IMR-90 (cell line): ENCODE measurements at regions not wholly inside any gene's neighbourhood (a gene's known extent, or its start where the extent isn't known, plus 50 kb on each side); places are given as distances from the start of the nearest gene placed in this dataset.

ENCODE experiments used
- ATAC-seq: fragments of 200-7000 bp; cut with Tn5 transposase; 2 replicates; pipeline ENCODE4 v1.9.1; 2020; ENCODE audit warnings: low read depth, mild to moderate bottlenecking, moderate library complexity
- BruUV-seq: library from RNA; stranded (reverse); fragments of 400-500 nt; replicated peaks from 2 replicates; lab custom pipeline; 2021; lab: Mats Ljungman, UMichigan
- CTCF ChIA-PET: fragments of 300-600 bp; formaldehyde crosslinking; extraction: SDS; loops from one replicate; lab custom pipeline; 2021; ENCODE audit warnings: antibody characterized with exemption; lab: Yijun Ruan, JAX
- POLR2A ChIA-PET: fragments of 300-600 bp; sonication (Branson Sonifier 250); formaldehyde crosslinking; loops from one replicate; lab custom pipeline; 2022; ENCODE audit warnings: antibody characterized with exemption; ENCODE audit not compliant: unreplicated experiment; lab: Charles Lee
- DNase-seq: peaks from one replicate; pipeline ENCODE4 v3.0.0; 2013
- H2AFZ ChIP-seq: replicated peaks from 2 replicates; pipeline ENCODE3; 2013; ENCODE audit warnings: low read length, mild to moderate bottlenecking; ENCODE audit not compliant: poor library complexity
- H2AK5ac ChIP-seq: 2 replicates; pipeline ENCODE4 v1.6.1; 2013; ENCODE audit warnings: low read depth, low read length, inconsistent platforms
- H2AK9ac ChIP-seq: replicated peaks from 2 replicates; pipeline ENCODE3; 2013; ENCODE audit warnings: mild to moderate bottlenecking, low read depth, low read length, moderate library complexity; ENCODE audit not compliant: poor library complexity
- H2BK120ac ChIP-seq: 2 replicates; pipeline ENCODE4 v1.6.1; 2013; ENCODE audit warnings: low read depth, low read length, inconsistent platforms
- H2BK15ac ChIP-seq: 3 replicates; pipeline ENCODE4 v1.6.1; 2013; ENCODE audit warnings: low read depth, low read length, inconsistent platforms
- H2BK20ac ChIP-seq: 2 replicates; pipeline ENCODE4 v1.6.1; 2013; ENCODE audit warnings: low read depth, mild to moderate bottlenecking, inconsistent platforms, low read length, moderate library complexity
- H2BK5ac ChIP-seq: 2 replicates; pipeline ENCODE4 v1.6.1; 2013; ENCODE audit warnings: mild to moderate bottlenecking, low read depth, low read length, inconsistent platforms; ENCODE audit not compliant: poor library complexity, severe bottlenecking
- H3K14ac ChIP-seq: replicated peaks from 2 replicates; pipeline ENCODE4 v1.6.1; 2013; ENCODE audit warnings: low read depth, low read length, inconsistent platforms
- H3K18ac ChIP-seq: 2 replicates; pipeline ENCODE4 v1.6.1; 2013; ENCODE audit warnings: low read depth, low read length, control low read depth
- H3K23ac ChIP-seq: 2 replicates; pipeline ENCODE4 v1.6.1; 2013; ENCODE audit warnings: low read depth, low read length, inconsistent platforms
- H3K27ac ChIP-seq: 2 replicates; pipeline ENCODE4 v1.5.1; 2013; ENCODE audit warnings: mild to moderate bottlenecking, control low read depth, low read length; ENCODE audit not compliant: insufficient read depth
- H3K27me3 ChIP-seq: 2 replicates; pipeline ENCODE4 v1.6.1; 2013; ENCODE audit warnings: low read length; ENCODE audit not compliant: control insufficient read depth, insufficient read depth
- H3K36me3 ChIP-seq: 2 replicates; pipeline ENCODE4 v1.6.1; 2013; ENCODE audit warnings: low read length, mixed read lengths; ENCODE audit not compliant: control insufficient read depth, insufficient read depth
- H3K4ac ChIP-seq: 2 replicates; pipeline ENCODE4 v1.6.1; 2013; ENCODE audit warnings: low read depth, low read length, inconsistent platforms
- H3K4me1 ChIP-seq: 2 replicates; pipeline ENCODE4 v1.6.1; 2013; ENCODE audit warnings: low read length, mixed read lengths; ENCODE audit not compliant: control insufficient read depth, insufficient read depth
- H3K4me2 ChIP-seq: 2 replicates; pipeline ENCODE4 v1.6.1; 2013; ENCODE audit warnings: low read depth, mild to moderate bottlenecking, control low read depth, low read length, moderate library complexity
- H3K4me3 ChIP-seq: 2 replicates; pipeline ENCODE4 v1.5.1; 2013; ENCODE audit warnings: low read depth, mild to moderate bottlenecking, control low read depth, low read length, moderate library complexity; ENCODE audit not compliant: insufficient read depth
- H3K56ac ChIP-seq: 2 replicates; pipeline ENCODE4 v1.6.1; 2013; ENCODE audit warnings: low read length, inconsistent platforms; ENCODE audit not compliant: insufficient read depth; ENCODE audit errors: extremely low read depth
- H3K79me1 ChIP-seq, 2 experiments: 2 replicates each; pipeline ENCODE4 v1.6.1; 2013; ENCODE audit warnings: low read length in 2 of 2, inconsistent platforms in 1 of 2, low read depth in 1 of 2
- H3K9ac ChIP-seq: 2 replicates; pipeline ENCODE4 v1.6.1; 2013; ENCODE audit warnings: low read depth, low read length, control low read depth
- H3K9me1 ChIP-seq: 2 replicates; pipeline ENCODE4 v1.6.1; 2013; ENCODE audit warnings: low read length, inconsistent platforms; ENCODE audit not compliant: insufficient read depth
- H3K9me3 ChIP-seq: 2 replicates; pipeline ENCODE4 v1.6.1; 2013; ENCODE audit warnings: low read length; ENCODE audit not compliant: control insufficient read depth, insufficient read depth
- H4K20me1 ChIP-seq: 2 replicates; pipeline ENCODE4 v1.6.1; 2013; ENCODE audit warnings: low read length, inconsistent platforms; ENCODE audit not compliant: insufficient read depth
- H4K5ac ChIP-seq: 2 replicates; pipeline ENCODE4 v1.6.1; 2013; ENCODE audit warnings: mild to moderate bottlenecking, low read depth, low read length, control low read depth
- H4K8ac ChIP-seq, 2 experiments: 2 replicates each; pipeline ENCODE4 v1.6.1; 2013; ENCODE audit warnings: low read depth in 2 of 2, low read length in 2 of 2, control low read depth in 1 of 2, inconsistent platforms in 1 of 2
- H4K91ac ChIP-seq: 2 replicates; pipeline ENCODE4 v1.6.1; 2013; ENCODE audit warnings: low read depth, low read length, inconsistent platforms; ENCODE audit not compliant: insufficient read depth
- BHLHE40 ChIP-seq: fragments of 150-350 bp; IDR thresholded peaks from 2 replicates; pipeline ENCODE4 v1.6.1; 2016; ENCODE audit warnings: mild to moderate bottlenecking, low read depth, low read length
- CEBPB ChIP-seq: IDR thresholded peaks from 2 replicates; pipeline ENCODE4 v1.6.1; 2012; ENCODE audit warnings: low read depth, low read length, improper control_type of control experiment
- CHD1 ChIP-seq: IDR thresholded peaks from 2 replicates; pipeline ENCODE4 v1.6.1; 2012; ENCODE audit warnings: low read depth, low read length, improper control_type of control experiment
- FOS ChIP-seq: fragments of 150-350 bp; IDR thresholded peaks from 2 replicates; pipeline ENCODE4 v1.6.1; 2016; ENCODE audit warnings: low read depth, low read length
- MAFK ChIP-seq: IDR thresholded peaks from 2 replicates; pipeline ENCODE4 v1.6.1; 2012; ENCODE audit warnings: low read depth, low read length, improper control_type of control experiment
- MAZ ChIP-seq: IDR thresholded peaks from 2 replicates; pipeline ENCODE4 v1.6.1; 2012; ENCODE audit warnings: low read depth, mild to moderate bottlenecking, low read length, improper control_type of control experiment, moderate library complexity, borderline replicate concordance
- MXI1 ChIP-seq: IDR thresholded peaks from 2 replicates; pipeline ENCODE4 v1.6.1; 2012; ENCODE audit warnings: low read depth, mild to moderate bottlenecking, low read length, moderate library complexity, borderline replicate concordance
- NFE2L2 ChIP-seq: fragments of 150-350 bp; IDR thresholded peaks from 2 replicates; pipeline ENCODE4 v1.6.1; 2016; ENCODE audit warnings: low read depth, mild to moderate bottlenecking, low read length
- POLR2A ChIP-seq: IDR thresholded peaks from 2 replicates; pipeline ENCODE4 v1.6.1; 2012; ENCODE audit warnings: mild to moderate bottlenecking, low read depth, low read length
- RAD21 ChIP-seq: IDR thresholded peaks from 2 replicates; pipeline ENCODE4 v1.6.1; 2012; ENCODE audit warnings: low read length, improper control_type of control experiment
- RCOR1 ChIP-seq: IDR thresholded peaks from 2 replicates; pipeline ENCODE4 v1.6.1; 2012; ENCODE audit warnings: mild to moderate bottlenecking, low read length, improper control_type of control experiment; ENCODE audit not compliant: insufficient replicate concordance
- RFX5 ChIP-seq: IDR thresholded peaks from 2 replicates; pipeline ENCODE4 v1.8.0; 2012; ENCODE audit warnings: low read depth, mild to moderate bottlenecking, low read length, moderate library complexity
- SMC3 ChIP-seq: fragments of 150-350 bp; IDR thresholded peaks from 2 replicates; pipeline ENCODE4 v1.6.1; 2016; ENCODE audit warnings: low read depth, mild to moderate bottlenecking, antibody characterized with exemption, low read length, moderate library complexity
- WGBS, 2 experiments: methylation state at CpG; one replicate each; pipeline versions ENCODE4 v1.1.5 to v1.1.7; 2013; ENCODE audit warnings: missing lambda C conversion rate in 2 of 2; ENCODE audit not compliant: insufficient read length in 1 of 2; ENCODE audit errors: extremely low coverage in 2 of 2; 5-methylcytosine and 5-hydroxymethylcytosine counted together
- dilution Hi-C: fragments of 300-500 bp; cut with HindIII; formaldehyde crosslinking; loops from one replicate; pipeline ENCODE4 v1.14.3; 2018; ENCODE audit warnings: low sequenced_read_pairs; ENCODE audit not compliant: unreplicated experiment
- in situ Hi-C: fragments of 300-500 bp; cut with MboI; formaldehyde crosslinking; loops from 3 replicates; pipeline ENCODE4 v1.14.3; 2019; ENCODE audit warnings: low sequenced_read_pairs, inconsistent platforms, mixed read lengths
- intact Hi-C: fragments of 100-400 bp; cut with micrococcal nuclease; formaldehyde crosslinking; loops from 2 replicates; pipeline ENCODE4 v1.10.0; 2022
- TF ChIP-seq, protein P1 (sequence below): fragments of 150-350 bp; IDR thresholded peaks from 2 replicates; pipeline ENCODE4 v1.6.1; 2016; ENCODE audit warnings: low read depth, mild to moderate bottlenecking, low read length, moderate library complexity, borderline replicate concordance
- TF ChIP-seq, protein P2 (sequence below): fragments of 150-350 bp; IDR thresholded peaks from 2 replicates; pipeline ENCODE4 v1.6.1; 2017; ENCODE audit warnings: mild to moderate bottlenecking, antibody characterized with exemption, low read length, low read depth
- TF ChIP-seq, protein P3 (sequence below): conservative IDR thresholded peaks from 2 replicates; pipeline ENCODE4 v1.5.1; 2012; ENCODE audit warnings: mild to moderate bottlenecking, low read depth, low read length, improper control_type of control experiment

DNA sequence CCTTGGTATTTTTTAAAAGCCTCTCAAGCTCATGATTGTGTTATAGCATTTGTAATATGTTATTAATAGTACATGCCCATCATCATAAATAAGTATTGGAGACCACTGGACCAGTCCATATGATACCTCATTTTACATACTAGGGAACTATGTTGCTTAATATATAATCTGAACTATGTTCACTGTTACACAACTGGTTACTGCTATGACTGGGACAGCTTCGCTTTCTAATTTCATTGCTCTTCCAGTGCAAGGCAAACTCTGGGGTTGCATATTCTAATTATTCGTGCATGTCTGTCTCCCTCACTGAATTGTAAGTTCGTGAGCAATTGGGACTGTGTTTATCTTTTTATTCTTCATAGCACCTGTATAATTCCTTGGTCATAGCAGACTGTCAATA lies 330.5 kb downstream of the RAPGEF2 start:
- no peak overlapping the region for H3K23ac ChIP-seq
- no TSS peak for BruUV-seq
- ATAC-seq (no peak), DNase-seq (no peak)
- no peak overlapping the region for H2BK20ac ChIP-seq
- no peak overlapping the region for H3K18ac ChIP-seq
- no peak overlapping the region for H2AK9ac ChIP-seq
- no CpG with 5 or more reads among the region's 3 CpGs for WGBS, 2 experiments
- no peak overlapping the region for H3K4me3 ChIP-seq
- H3K4me2 ChIP-seq, result no peak overlapping the region
- no peak overlapping the region for H4K91ac ChIP-seq
- no peak overlapping the region for H2BK15ac ChIP-seq
- H3K27ac ChIP-seq, result no peak overlapping the region
- in situ Hi-C loops (no loop called here), dilution Hi-C loops (no loop called here), intact Hi-C loops (no loop called here)
- H2BK5ac ChIP-seq, result no peak overlapping the region
- no peak overlapping the region for H2AK5ac ChIP-seq
- H3K27me3 ChIP-seq, result no peaks in the 10 kb centered on the region
- H3K56ac ChIP-seq, result no peak overlapping the region
- ChIA-PET POLR2A (no interaction called here), CTCF (interaction anchor here (1.2 kb wide), 1 partner anchor 58 kb away, joined by 3 read pairs; no protein-coding TSS in a partner anchor)
- H3K4me1 ChIP-seq, result 0 out of 2 replicates have a peak, but pooled peaks cover 2% of the 10 kb centered on the region
- H3K9me3 ChIP-seq, result no peaks in the 10 kb centered on the region
- H3K36me3 ChIP-seq, result no peaks in the 10 kb centered on the region
- no peak overlapping the region for H3K9ac ChIP-seq
- H3K9me1 ChIP-seq, result peaks cover 3% of the 10 kb centered on the region; the same call in 1 of the 2 replicates
- H2AFZ ChIP-seq, result no peak overlapping the region
- H3K4ac ChIP-seq, result no peak overlapping the region
- no peak overlapping the region for H2BK120ac ChIP-seq
- H4K8ac ChIP-seq, result no peak overlapping the region
- no peak overlapping the region for H3K14ac ChIP-seq
- no peak overlapping the region for H4K5ac ChIP-seq
- TF ChIP-seq MAZ (no peak), RFX5 (no peak), BHLHE40 (no peak), SMC3 (no peak), MXI1 (no peak), FOS (no peak), RAD21 (no peak), NFE2L2 (no peak), POLR2A (no peak), CHD1 (no peak), RCOR1 (no peak), CEBPB (no peak), MAFK (no peak)
- TF ChIP-seq, protein P1, sequence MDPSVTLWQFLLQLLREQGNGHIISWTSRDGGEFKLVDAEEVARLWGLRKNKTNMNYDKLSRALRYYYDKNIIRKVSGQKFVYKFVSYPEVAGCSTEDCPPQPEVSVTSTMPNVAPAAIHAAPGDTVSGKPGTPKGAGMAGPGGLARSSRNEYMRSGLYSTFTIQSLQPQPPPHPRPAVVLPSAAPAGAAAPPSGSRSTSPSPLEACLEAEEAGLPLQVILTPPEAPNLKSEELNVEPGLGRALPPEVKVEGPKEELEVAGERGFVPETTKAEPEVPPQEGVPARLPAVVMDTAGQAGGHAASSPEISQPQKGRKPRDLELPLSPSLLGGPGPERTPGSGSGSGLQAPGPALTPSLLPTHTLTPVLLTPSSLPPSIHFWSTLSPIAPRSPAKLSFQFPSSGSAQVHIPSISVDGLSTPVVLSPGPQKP, result no peak
- TF ChIP-seq, protein P2, sequence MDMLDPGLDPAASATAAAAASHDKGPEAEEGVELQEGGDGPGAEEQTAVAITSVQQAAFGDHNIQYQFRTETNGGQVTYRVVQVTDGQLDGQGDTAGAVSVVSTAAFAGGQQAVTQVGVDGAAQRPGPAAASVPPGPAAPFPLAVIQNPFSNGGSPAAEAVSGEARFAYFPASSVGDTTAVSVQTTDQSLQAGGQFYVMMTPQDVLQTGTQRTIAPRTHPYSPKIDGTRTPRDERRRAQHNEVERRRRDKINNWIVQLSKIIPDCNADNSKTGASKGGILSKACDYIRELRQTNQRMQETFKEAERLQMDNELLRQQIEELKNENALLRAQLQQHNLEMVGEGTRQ, result no peak
- TF ChIP-seq, protein P3, sequence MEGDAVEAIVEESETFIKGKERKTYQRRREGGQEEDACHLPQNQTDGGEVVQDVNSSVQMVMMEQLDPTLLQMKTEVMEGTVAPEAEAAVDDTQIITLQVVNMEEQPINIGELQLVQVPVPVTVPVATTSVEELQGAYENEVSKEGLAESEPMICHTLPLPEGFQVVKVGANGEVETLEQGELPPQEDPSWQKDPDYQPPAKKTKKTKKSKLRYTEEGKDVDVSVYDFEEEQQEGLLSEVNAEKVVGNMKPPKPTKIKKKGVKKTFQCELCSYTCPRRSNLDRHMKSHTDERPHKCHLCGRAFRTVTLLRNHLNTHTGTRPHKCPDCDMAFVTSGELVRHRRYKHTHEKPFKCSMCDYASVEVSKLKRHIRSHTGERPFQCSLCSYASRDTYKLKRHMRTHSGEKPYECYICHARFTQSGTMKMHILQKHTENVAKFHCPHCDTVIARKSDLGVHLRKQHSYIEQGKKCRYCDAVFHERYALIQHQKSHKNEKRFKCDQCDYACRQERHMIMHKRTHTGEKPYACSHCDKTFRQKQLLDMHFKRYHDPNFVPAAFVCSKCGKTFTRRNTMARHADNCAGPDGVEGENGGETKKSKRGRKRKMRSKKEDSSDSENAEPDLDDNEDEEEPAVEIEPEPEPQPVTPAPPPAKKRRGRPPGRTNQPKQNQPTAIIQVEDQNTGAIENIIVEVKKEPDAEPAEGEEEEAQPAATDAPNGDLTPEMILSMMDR, result no peak
- no peaks in the 10 kb centered on the region for H4K20me1 ChIP-seq
- H3K79me1 ChIP-seq, result no peaks in the 10 kb centered on the region
